A172 (cell line): ENCODE measurements at regions not wholly inside any gene's neighbourhood (a gene's known extent, or its start where the extent isn't known, plus 50 kb on each side); places are given as distances from the start of the nearest gene placed in this dataset.
"Not testable (repeated sequence)": the region's sequence is repeated elsewhere in the genome, so short reads cannot be mapped to it uniquely, and the experiment has no call there.

Experiments used
- DNase-seq: peaks from one replicate; pipeline ENCODE4 v3.0.0-alpha.2; 2015; ENCODE audit warnings: low spot score

- DNase-seq: no peak
Observed at GRCh38 chr15:60264088-60264487, 133.7 kb downstream of the ANXA2 start.

DNA sequence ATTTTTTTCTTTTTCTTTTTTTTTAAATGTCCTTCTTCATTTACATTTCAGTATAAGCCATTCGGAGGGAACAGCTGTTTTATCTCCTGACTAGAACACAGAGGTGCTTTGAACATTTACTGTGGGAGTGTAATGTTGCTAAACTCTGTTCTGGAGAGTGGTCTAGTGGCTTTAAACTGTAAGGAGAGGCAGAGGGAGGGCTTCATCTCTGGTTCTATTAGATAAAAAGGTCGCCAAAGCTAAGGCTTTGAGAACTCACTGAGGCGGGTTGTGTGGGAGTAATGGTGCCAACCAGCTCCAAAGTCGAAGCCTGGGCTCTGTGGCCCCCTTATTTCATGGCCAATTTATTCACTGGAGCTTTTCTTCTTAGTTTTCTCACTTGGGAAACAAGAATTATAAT is 133.2 kb downstream of the ANXA2 start:
- DNase-seq: no peak

- no peak for DNase-seq
Observed at GRCh38 chr15:60265057-60265456, 132.7 kb downstream of the ANXA2 start.

DNA sequence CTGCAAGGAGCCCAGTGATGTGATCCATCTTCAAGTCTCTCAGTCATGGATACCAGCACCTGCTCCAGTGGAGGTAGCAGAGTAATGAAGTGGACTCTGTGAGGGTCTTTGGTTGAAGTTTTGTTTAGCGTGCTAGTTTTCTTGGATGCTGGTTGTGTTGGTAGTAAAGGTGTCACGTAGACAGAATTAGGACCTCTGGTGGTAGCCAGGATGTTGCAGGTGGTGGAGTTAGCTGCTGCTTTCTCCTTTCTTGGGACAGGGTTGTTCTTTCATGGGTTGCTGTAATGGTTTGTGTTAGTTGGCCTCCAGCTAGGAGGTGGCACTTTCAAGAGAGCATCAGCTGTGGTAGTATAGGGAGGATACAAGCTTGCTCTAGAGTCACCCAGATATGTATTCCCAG is 125.2 kb downstream of the ANXA2 start:
- no peak for DNase-seq

GRCh38 chr15:60275624-60276023 is 122.2 kb downstream of the ANXA2 start:
- DNase-seq: peak; percentile 2

DNA sequence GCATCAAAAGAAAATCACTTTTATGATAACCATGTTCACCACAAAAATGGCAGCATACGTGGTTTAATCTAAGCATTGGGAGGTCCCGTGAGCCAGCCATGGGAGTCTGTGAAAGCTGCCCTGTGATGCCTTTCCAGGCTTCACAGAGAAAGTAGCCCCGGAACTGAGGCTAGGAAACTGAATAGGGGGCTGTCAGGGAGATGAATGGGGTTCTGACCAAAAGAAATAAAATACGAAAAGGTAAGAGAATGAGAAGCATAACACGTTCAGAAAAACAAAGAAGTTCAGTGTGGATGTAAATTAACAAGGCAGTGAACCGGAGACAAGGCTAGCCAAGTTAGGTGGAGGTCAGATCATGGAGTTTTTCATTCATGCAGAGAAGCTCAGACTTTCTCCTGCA is 118.9 kb downstream of the ANXA2 start:
- no peak for DNase-seq

DNA sequence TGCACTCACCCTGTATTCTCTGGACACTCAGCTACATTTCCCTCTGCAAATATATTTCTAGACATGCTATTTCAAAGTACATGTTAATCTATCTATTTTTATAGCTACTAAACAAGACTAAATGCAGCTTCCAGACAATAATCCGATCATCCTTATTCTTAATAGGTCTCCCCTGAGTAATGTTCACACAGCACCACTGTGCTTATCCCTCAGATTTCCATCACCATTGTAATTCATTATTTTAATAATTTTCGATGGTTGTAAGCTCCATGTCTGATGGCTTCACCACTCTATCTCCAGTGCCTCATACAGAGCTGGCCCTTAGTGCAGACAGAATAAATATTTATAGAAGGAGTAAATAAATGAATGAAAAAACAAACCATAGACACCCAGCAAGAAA is 117.5 kb downstream of the ANXA2 start:
- no peak for DNase-seq

DNA sequence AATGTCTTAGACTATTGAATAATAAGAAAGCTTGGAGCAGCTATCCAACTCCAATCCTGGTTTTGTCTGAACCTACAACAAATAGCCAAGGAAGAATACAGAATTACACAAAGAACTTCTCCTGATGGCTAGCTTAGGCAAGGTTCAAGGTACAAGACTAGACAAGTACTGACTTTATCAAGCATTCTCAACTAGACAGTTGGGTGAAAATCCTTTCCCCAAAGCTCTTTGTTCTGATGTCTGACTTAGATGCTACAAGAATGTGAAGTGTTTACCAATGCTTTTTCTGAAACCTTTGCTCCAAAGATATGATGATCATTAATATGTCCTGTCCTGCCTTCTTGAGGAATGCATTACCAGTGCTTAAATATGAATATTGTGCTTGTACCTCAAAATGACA is 113.8 kb downstream of the ANXA2 start:
- DNase-seq: no peak

DNA sequence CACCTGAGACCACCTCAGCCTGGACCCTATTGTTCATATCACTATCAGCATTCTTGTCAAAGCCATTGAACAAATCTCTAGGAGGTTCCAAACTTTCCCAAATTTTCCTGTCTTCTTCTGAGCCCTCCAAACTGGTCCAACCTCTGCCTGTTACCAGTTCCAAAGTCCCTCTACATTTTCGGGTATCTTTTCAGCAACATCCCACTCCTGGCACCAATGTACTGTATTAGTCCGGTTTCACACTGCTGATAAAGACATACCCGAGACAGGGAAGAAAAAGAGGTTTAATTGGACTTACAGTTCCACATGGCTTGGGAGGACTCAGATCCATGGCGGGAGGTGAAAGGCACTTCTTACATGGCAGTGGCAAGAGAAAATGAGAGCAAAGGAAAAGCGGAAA is 101.9 kb downstream of the ANXA2 start:
- not testable (repeated sequence) for DNase-seq

DNA sequence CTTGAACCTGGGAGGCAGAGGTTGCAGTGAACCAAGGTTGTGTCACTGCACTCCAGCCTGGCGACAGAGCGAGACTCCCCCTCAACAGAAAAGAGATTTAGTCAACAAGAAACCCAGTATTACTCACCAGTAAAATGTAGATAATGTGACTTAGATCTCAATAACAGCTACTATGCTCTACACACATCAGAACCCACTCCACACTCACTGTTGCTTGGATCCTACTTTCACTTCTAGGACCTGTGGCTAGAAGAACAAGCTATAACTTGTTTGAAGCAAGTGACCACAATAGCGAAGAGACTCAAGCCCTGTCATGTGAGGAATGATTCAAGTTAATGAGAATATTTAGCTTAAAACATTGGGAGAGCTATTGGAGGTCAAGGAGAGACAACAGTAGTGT is 100.7 kb downstream of the ANXA2 start:
- DNase-seq: no peak
